Suprapubic skin (tissue), 4 donors: ENCODE measurements at regions not wholly inside any gene's neighbourhood (a gene's known extent, or its start where the extent isn't known, plus 50 kb on each side); places are given as distances from the start of the nearest gene placed in this dataset.

Source experiments
- DNase-seq, 2 donors: peaks; one replicate each; pipeline ENCODE4 v3.0.0-alpha.2; 2019; ENCODE audit warnings: low spot score in 2 of 2
- H3K27ac ChIP-seq: fragments of 200-600 bp; sonication (generic); one replicate; pipeline ENCODE4 v1.5.1; 2019
- H3K27me3 ChIP-seq: fragments of 200-600 bp; sonication (generic); one replicate; pipeline ENCODE4 v1.5.1; 2019
- H3K36me3 ChIP-seq: fragments of 200-600 bp; sonication (generic); one replicate; pipeline ENCODE4 v1.5.1; 2019
- H3K4me1 ChIP-seq: fragments of 200-600 bp; sonication (generic); one replicate; pipeline ENCODE4 v1.5.1; 2019
- H3K4me3 ChIP-seq: fragments of 200-600 bp; sonication (generic); one replicate; pipeline ENCODE4 v1.5.1; 2019; ENCODE audit warnings: mild to moderate bottlenecking
- H3K9me3 ChIP-seq: fragments of 200-600 bp; sonication (generic); one replicate; pipeline ENCODE4 v1.5.1; 2019
- EP300 ChIP-seq: sonication (generic); formaldehyde crosslinking; IDR thresholded peaks from one replicate; pipeline ENCODE4 v1.6.1; 2017; ENCODE audit warnings: antibody characterized with exemption
- POLR2A ChIP-seq, 2 donors: fragments of 450-650 bp; IDR thresholded peaks; one replicate each; pipeline ENCODE4 v1.6.1; 2017; ENCODE audit warnings: antibody characterized with exemption in 2 of 2, mild to moderate bottlenecking in 2 of 2, moderate library complexity in 2 of 2
- POLR2AphosphoS5 ChIP-seq, 3 donors: sonication (generic); formaldehyde crosslinking; IDR thresholded peaks; one replicate each; pipeline ENCODE4 v1.6.1; 2017; ENCODE audit warnings: antibody characterized with exemption in 3 of 3
- WGBS: methylation state at CpG from one replicate; pipeline ENCODE4 v1.1.5; 2018; 5-methylcytosine and 5-hydroxymethylcytosine counted together
- TF ChIP-seq, protein P1 (sequence below), 2 donors: fragments of 200-600 bp in 1 of 2; fragments of 450-650 bp in 1 of 2; sonication (generic) in 1 of 2; IDR thresholded peaks; one replicate each; pipeline ENCODE4 v1.5.1; 2016 to 2019; ENCODE audit warnings: antibody characterized with exemption in 2 of 2, mild to moderate bottlenecking in 1 of 2, moderate library complexity in 1 of 2

- Histone ChIP-seq H3K36me3 (no peaks in the 10 kb centered on the region), H3K4me3 (no peak overlapping the region), H3K27me3 (peaks cover 9% of the 10 kb centered on the region), H3K27ac (no peak overlapping the region), H3K4me1 (no peaks in the 10 kb centered on the region), H3K9me3 (no peaks in the 10 kb centered on the region)
- no peak for TF ChIP-seq POLR2AphosphoS5 (IDR thresholded peaks at IDR 0.05)
- TF ChIP-seq, protein P1, sequence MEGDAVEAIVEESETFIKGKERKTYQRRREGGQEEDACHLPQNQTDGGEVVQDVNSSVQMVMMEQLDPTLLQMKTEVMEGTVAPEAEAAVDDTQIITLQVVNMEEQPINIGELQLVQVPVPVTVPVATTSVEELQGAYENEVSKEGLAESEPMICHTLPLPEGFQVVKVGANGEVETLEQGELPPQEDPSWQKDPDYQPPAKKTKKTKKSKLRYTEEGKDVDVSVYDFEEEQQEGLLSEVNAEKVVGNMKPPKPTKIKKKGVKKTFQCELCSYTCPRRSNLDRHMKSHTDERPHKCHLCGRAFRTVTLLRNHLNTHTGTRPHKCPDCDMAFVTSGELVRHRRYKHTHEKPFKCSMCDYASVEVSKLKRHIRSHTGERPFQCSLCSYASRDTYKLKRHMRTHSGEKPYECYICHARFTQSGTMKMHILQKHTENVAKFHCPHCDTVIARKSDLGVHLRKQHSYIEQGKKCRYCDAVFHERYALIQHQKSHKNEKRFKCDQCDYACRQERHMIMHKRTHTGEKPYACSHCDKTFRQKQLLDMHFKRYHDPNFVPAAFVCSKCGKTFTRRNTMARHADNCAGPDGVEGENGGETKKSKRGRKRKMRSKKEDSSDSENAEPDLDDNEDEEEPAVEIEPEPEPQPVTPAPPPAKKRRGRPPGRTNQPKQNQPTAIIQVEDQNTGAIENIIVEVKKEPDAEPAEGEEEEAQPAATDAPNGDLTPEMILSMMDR (IDR thresholded peaks at IDR 0.05) = no peak
- no peak for TF ChIP-seq POLR2A (IDR thresholded peaks at IDR 0.05)
- TF ChIP-seq EP300 = no peak
- no peak for DNase-seq
- 62% methylated on average over 1 of the region's 1 CpG for WGBS
Measured at GRCh38 chr12:115898670-115899069, 378.8 kb downstream of the MED13L start.

- 61% methylated on average over 3 of the region's 3 CpGs for WGBS
- Histone ChIP-seq H3K4me1 (no peaks in the 10 kb centered on the region), H3K9me3 (no peaks in the 10 kb centered on the region), H3K27me3 (peaks cover 9% of the 10 kb centered on the region), H3K4me3 (no peak overlapping the region), H3K36me3 (no peaks in the 10 kb centered on the region), H3K27ac (no peak overlapping the region)
- no peak for DNase-seq
- no peak for TF ChIP-seq POLR2A (IDR thresholded peaks at IDR 0.05)
- TF ChIP-seq POLR2AphosphoS5 (IDR thresholded peaks at IDR 0.05) = no peak
- no peak for TF ChIP-seq EP300
- TF ChIP-seq, protein P1 (IDR thresholded peaks at IDR 0.05) = no peak
Measured at GRCh38 chr12:115897729-115898128, 379.8 kb downstream of the MED13L start.

GRCh38 chr12:115895247-115895646, 382.2 kb downstream of the MED13L start:
- no peaks in the 10 kb centered on the region for H3K36me3 ChIP-seq
- TF ChIP-seq, protein P1 (IDR thresholded peaks at IDR 0.05) = no peak
- TF ChIP-seq EP300 = no peak
- WGBS = 85% methylated on average over 1 of the region's 1 CpG
- peaks cover 9% of the 10 kb centered on the region for H3K27me3 ChIP-seq
- no peaks in the 10 kb centered on the region for H3K9me3 ChIP-seq
- no peak for DNase-seq
- H3K27ac ChIP-seq = no peak overlapping the region
- H3K4me3 ChIP-seq = no peak overlapping the region
- H3K4me1 ChIP-seq = no peaks in the 10 kb centered on the region

- DNase-seq = no peak
- Histone ChIP-seq H3K27me3 (peaks cover 6% of the 10 kb centered on the region), H3K4me1 (no peaks in the 10 kb centered on the region), H3K9me3 (no peaks in the 10 kb centered on the region), H3K36me3 (no peaks in the 10 kb centered on the region), H3K27ac (no peak overlapping the region), H3K4me3 (no peak overlapping the region)
- 50% methylated on average over 6 of the region's 6 CpGs for WGBS
- TF ChIP-seq EP300 = no peak
- TF ChIP-seq POLR2A (IDR thresholded peaks at IDR 0.05) = no peak
- TF ChIP-seq POLR2AphosphoS5 (IDR thresholded peaks at IDR 0.05) = no peak
- TF ChIP-seq, protein P1 (IDR thresholded peaks at IDR 0.05) = no peak
Measured at GRCh38 chr12:115891556-115892164, 385.8 kb downstream of the MED13L start.

DNA sequence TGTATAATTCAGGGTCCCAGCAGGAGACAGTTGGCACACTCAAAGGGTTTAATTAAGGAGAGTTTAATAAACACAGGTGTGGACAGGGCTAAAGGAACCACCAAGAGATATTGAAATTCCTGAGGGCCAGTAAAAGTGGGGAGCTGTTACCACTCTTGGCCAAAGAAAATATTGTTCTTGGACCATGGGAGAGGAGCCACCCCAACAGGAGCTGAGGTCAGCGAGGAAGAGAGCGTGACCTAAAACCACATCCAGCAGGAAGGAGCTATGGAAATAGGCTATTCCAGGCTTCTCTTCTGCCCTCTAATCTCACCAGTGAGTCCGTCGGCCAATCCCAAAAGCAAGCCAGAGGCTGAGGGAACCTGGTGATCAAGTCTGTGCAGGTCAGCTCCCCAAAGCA, 390.8 kb downstream of the MED13L start:
- WGBS = 79% methylated on average over 4 of the region's 4 CpGs
- Histone ChIP-seq H3K4me3 (no peak overlapping the region), H3K27me3 (peaks cover 5% of the 10 kb centered on the region), H3K9me3 (no peaks in the 10 kb centered on the region), H3K36me3 (no peaks in the 10 kb centered on the region), H3K4me1 (no peaks in the 10 kb centered on the region), H3K27ac (no peak overlapping the region)
- TF ChIP-seq POLR2AphosphoS5 (IDR thresholded peaks at IDR 0.05) (no peak), EP300 (no peak), POLR2A (IDR thresholded peaks at IDR 0.05) (no peak)
- TF ChIP-seq, protein P1 (IDR thresholded peaks at IDR 0.05) = no peak
- no peak for DNase-seq
